Liver (tissue), 3 donors: ENCODE measurements at regions not wholly inside any gene's neighbourhood (a gene's known extent, or its start where the extent isn't known, plus 50 kb on each side); places are given as distances from the start of the nearest gene placed in this dataset.

Experiments used
- CTCF ChIP-seq: fragments of 150-350 bp; IDR thresholded peaks from 2 replicates; pipeline ENCODE4 v1.5.1; 2017; ENCODE audit warnings: improper control_type of control experiment, low read depth, low read length; ENCODE audit not compliant: missing input control
- HNF4G ChIP-seq: IDR thresholded peaks from 2 replicates; pipeline ENCODE4 v1.6.1; 2016; ENCODE audit warnings: antibody characterized with exemption
- JUND ChIP-seq, 2 donors: IDR thresholded peaks; 2 replicates each; pipeline ENCODE4 v1.6.1; 2016; ENCODE audit warnings: antibody characterized with exemption in 2 of 2
- RAD21 ChIP-seq, 2 donors: IDR thresholded peaks; 2 replicates each; pipeline ENCODE4 v1.6.1; 2016; ENCODE audit warnings: antibody characterized with exemption in 2 of 2, mild to moderate bottlenecking in 2 of 2
- SP1 ChIP-seq: IDR thresholded peaks from 2 replicates; pipeline ENCODE4 v1.6.1; 2018; ENCODE audit warnings: antibody characterized with exemption, mild to moderate bottlenecking
- TF ChIP-seq, protein P1 (sequence below): IDR thresholded peaks from 2 replicates; pipeline ENCODE4 v1.6.1; 2016; ENCODE audit warnings: antibody characterized with exemption, mild to moderate bottlenecking
- donor health status: healthy.
- donor health status: healthy.

DNA sequence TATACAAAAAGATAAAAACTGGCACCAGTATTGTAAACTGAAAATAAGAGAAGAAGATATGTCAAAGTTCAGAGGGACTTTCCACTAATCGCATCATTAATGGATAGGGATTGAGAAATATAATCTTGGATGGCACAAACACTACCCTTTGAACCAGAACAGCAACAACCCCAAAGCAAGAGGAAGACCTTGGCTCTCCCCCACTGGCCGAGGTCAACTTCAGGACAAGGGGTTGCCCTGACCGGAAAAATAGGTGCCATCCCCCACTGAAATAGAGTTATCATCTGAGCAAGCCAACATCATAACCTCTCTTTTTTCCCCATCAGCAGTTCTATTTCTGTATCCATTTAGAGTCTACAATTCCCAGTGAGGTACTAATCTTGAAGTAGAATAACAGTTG, 72.4 kb upstream of the PCED1B start:
- TF ChIP-seq CTCF (no peak), RAD21 (IDR thresholded peaks at IDR 0.05) (peak; percentile 24 to 61), HNF4G (peak; percentile 85), JUND (IDR thresholded peaks at IDR 0.05) (peak; percentile 85 to 88), SP1 (peak; percentile 97)
- TF ChIP-seq, protein P1, sequence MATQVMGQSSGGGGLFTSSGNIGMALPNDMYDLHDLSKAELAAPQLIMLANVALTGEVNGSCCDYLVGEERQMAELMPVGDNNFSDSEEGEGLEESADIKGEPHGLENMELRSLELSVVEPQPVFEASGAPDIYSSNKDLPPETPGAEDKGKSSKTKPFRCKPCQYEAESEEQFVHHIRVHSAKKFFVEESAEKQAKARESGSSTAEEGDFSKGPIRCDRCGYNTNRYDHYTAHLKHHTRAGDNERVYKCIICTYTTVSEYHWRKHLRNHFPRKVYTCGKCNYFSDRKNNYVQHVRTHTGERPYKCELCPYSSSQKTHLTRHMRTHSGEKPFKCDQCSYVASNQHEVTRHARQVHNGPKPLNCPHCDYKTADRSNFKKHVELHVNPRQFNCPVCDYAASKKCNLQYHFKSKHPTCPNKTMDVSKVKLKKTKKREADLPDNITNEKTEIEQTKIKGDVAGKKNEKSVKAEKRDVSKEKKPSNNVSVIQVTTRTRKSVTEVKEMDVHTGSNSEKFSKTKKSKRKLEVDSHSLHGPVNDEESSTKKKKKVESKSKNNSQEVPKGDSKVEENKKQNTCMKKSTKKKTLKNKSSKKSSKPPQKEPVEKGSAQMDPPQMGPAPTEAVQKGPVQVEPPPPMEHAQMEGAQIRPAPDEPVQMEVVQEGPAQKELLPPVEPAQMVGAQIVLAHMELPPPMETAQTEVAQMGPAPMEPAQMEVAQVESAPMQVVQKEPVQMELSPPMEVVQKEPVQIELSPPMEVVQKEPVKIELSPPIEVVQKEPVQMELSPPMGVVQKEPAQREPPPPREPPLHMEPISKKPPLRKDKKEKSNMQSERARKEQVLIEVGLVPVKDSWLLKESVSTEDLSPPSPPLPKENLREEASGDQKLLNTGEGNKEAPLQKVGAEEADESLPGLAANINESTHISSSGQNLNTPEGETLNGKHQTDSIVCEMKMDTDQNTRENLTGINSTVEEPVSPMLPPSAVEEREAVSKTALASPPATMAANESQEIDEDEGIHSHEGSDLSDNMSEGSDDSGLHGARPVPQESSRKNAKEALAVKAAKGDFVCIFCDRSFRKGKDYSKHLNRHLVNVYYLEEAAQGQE: peak; percentile 53
